Left ventricle myocardium inferior (tissue), 1 donor: ENCODE measurements at regions not wholly inside any gene's neighbourhood (a gene's known extent, or its start where the extent isn't known, plus 50 kb on each side); places are given as distances from the start of the nearest gene placed in this dataset.

ENCODE experiments used
- DNase-seq: peaks from one replicate; pipeline ENCODE4 v3.0.0-alpha.2; 2020
- H3K27ac ChIP-seq: fragments of 200-600 bp; replicated peaks from 2 replicates; pipeline ENCODE4 v1.8.0; 2021
- H3K27me3 ChIP-seq: fragments of 200-600 bp; 2 replicates; pipeline ENCODE4 v1.8.0; 2021; ENCODE audit warnings: low read depth
- H3K36me3 ChIP-seq: fragments of 200-600 bp; 2 replicates; pipeline ENCODE4 v1.8.0; 2021
- H3K4me1 ChIP-seq: fragments of 200-600 bp; 2 replicates; pipeline ENCODE4 v1.8.0; 2021
- H3K4me3 ChIP-seq: fragments of 200-600 bp; 2 replicates; pipeline ENCODE4 v1.8.0; 2021; ENCODE audit warnings: mild to moderate bottlenecking, moderate library complexity
- H3K9me3 ChIP-seq: fragments of 200-600 bp; replicated peaks from 2 replicates; pipeline ENCODE4 v1.8.0; 2021
- CTCF ChIP-seq: fragments of 200-600 bp; IDR thresholded peaks from 2 replicates; pipeline ENCODE4 v1.8.0; 2021; ENCODE audit warnings: antibody characterized with exemption, mild to moderate bottlenecking, borderline replicate concordance
- intact Hi-C: fragments of 100-400 bp; cut with micrococcal nuclease; formaldehyde crosslinking; loops from one replicate; pipeline ENCODE4 v1.11.0; 2022
- donor health status: DM: no; HTN: yes; CAD: no; lungs with severe emphysema.

- Histone ChIP-seq H3K9me3 (peaks cover 26% of the 10 kb centered on the region), H3K4me1 (no peaks in the 10 kb centered on the region), H3K27ac (no peak overlapping the region), H3K4me3 (no peak overlapping the region), H3K27me3 (no peaks in the 10 kb centered on the region), H3K36me3 (no peaks in the 10 kb centered on the region)
- intact Hi-C loops = no loop called here
- no peak for DNase-seq
- no peak for TF ChIP-seq CTCF
Observed at GRCh38 chr4:66842026-66842723, 703.1 kb downstream of the CENPC start.

- Histone ChIP-seq H3K4me1 (no peaks in the 10 kb centered on the region), H3K9me3 (peaks cover 26% of the 10 kb centered on the region), H3K27ac (no peak overlapping the region), H3K36me3 (no peaks in the 10 kb centered on the region), H3K27me3 (no peaks in the 10 kb centered on the region), H3K4me3 (no peak overlapping the region)
- intact Hi-C loops = no loop called here
- TF ChIP-seq CTCF = no peak
- no peak for DNase-seq
Observed at GRCh38 chr4:66840178-66840577, 705.1 kb downstream of the CENPC start.

GRCh38 chr4:66837279-66837922, 707.9 kb downstream of the CENPC start:
- Histone ChIP-seq H3K4me1 (no peaks in the 10 kb centered on the region), H3K36me3 (no peaks in the 10 kb centered on the region), H3K9me3 (peaks cover 22% of the 10 kb centered on the region), H3K27ac (no peak overlapping the region), H3K4me3 (no peak overlapping the region), H3K27me3 (no peaks in the 10 kb centered on the region)
- TF ChIP-seq CTCF = no peak
- intact Hi-C loops = no loop called here
- DNase-seq = no peak

- no peaks in the 10 kb centered on the region for H3K36me3 ChIP-seq
- no peak for DNase-seq
- H3K9me3 ChIP-seq = peaks cover 10% of the 10 kb centered on the region
- no peaks in the 10 kb centered on the region for H3K4me1 ChIP-seq
- H3K4me3 ChIP-seq = no peak overlapping the region
- no peak for TF ChIP-seq CTCF
- intact Hi-C loops = no loop called here
- H3K27me3 ChIP-seq = no peaks in the 10 kb centered on the region
- no peak overlapping the region for H3K27ac ChIP-seq
Observed at GRCh38 chr4:66829310-66829709, 716.0 kb downstream of the CENPC start.

- no peaks in the 10 kb centered on the region for H3K4me1 ChIP-seq
- no peak for DNase-seq
- intact Hi-C loops = no loop called here
Observed at GRCh38 chr4:66820681-66821080, 724.6 kb downstream of the CENPC start.

More at GRCh38 chr4:66820681-66821080, 724.6 kb downstream of the CENPC start:
- no peak overlapping the region for H3K4me3 ChIP-seq
- H3K27me3 ChIP-seq = no peaks in the 10 kb centered on the region
- H3K36me3 ChIP-seq = no peaks in the 10 kb centered on the region
- H3K27ac ChIP-seq = no peak overlapping the region
- H3K9me3 ChIP-seq = no peaks in the 10 kb centered on the region
- no peak for TF ChIP-seq CTCF
